T-helper 1 cell treated with Interleukin-12 subunit alpha and Interleukin-12 subunit beta and Interleukin-4 antibody, amounts not matched to agents 30 μg/mL and 1 μg/mL, for 36 hours (primary cell): ENCODE measurements at regions not wholly inside any gene's neighbourhood (a gene's known extent, or its start where the extent isn't known, plus 50 kb on each side); places are given as distances from the start of the nearest gene placed in this dataset.

ENCODE experiments used
- H3K27ac Mint-ChIP-seq: one replicate; pipeline ENCODE4 v1.8.0; 2021; ENCODE audit warnings: mild to moderate bottlenecking, mixed read lengths
- H3K27me3 Mint-ChIP-seq: one replicate; pipeline ENCODE4 v1.8.0; 2021; ENCODE audit warnings: low read depth, mixed read lengths
- H3K36me3 Mint-ChIP-seq: one replicate; pipeline ENCODE4 v1.8.0; 2021; ENCODE audit warnings: low read depth, mixed read lengths
- H3K4me1 Mint-ChIP-seq: one replicate; pipeline ENCODE4 v1.8.0; 2021; ENCODE audit warnings: low read depth, mixed read lengths
- H3K4me3 Mint-ChIP-seq: one replicate; pipeline ENCODE4 v1.8.0; 2021; ENCODE audit warnings: mild to moderate bottlenecking, moderate library complexity, mixed read lengths
- H3K9me3 Mint-ChIP-seq: one replicate; pipeline ENCODE4 v1.8.0; 2021; ENCODE audit warnings: mixed read lengths

DNA sequence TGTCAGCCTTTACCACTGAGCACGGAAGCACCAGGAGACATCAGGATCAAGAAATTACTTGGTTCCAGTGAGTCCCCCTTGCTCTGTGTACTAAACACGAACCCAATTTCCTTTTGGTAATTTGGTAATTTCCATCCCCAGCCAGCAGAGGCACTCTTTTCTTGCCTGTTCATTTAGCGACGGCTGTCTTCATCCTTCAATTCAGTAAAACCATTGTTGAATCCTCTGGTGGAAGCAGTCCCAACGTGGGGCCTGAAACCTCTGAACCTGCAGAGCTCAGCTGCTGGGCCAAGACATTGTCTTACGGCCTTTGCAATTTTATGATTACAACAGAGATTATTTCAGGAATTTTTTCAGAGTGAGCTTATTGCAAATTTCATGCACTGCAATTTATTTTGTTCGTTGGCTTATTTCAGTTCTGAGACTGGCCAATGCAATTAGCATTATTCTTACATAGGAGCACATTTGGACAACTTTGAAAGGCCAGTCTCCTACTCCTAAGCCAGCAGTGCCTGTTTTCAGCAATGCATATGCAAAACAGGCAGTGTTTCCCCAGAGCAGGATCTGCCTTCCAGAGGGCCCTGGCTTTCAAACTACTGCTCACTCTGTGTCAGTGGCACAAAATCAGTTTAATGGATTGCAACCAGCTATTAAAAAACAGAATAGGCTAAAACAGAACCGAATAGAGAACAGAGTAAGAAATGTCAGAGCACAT is 372.9 kb upstream of the TMEM132C start:
- H3K27ac Mint-ChIP-seq: no peak overlapping the region
- no peaks in the 10 kb centered on the region for H3K36me3 Mint-ChIP-seq
- no peaks in the 10 kb centered on the region for H3K4me1 Mint-ChIP-seq
- peaks cover 23% of the 10 kb centered on the region for H3K9me3 Mint-ChIP-seq
- no peaks in the 10 kb centered on the region for H3K27me3 Mint-ChIP-seq
- H3K4me3 Mint-ChIP-seq: no peak overlapping the region

DNA sequence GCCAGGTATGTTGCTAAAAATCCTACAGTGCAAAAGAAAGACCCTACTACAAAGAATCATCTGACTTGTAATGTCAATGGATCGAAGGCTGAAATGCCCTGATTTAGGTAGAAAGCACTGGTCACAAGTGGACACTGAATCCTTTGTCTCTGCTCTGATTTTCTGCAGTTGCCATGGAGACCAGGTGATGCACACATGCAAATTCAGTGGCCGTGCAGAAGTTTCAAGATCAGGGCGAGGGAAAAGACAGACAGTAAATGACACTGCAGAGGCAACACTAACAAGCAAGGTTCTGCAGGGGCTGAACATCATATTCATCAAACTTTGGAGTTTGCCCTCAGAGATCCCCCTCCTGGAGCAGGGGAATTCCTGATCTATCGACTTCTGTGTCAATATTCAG is 370.3 kb upstream of the TMEM132C start:
- Mint-ChIP-seq H3K4me3 (no peak overlapping the region), H3K27ac (no peak overlapping the region), H3K36me3 (no peaks in the 10 kb centered on the region), H3K4me1 (no peaks in the 10 kb centered on the region), H3K27me3 (no peaks in the 10 kb centered on the region), H3K9me3 (peaks cover 11% of the 10 kb centered on the region)

DNA sequence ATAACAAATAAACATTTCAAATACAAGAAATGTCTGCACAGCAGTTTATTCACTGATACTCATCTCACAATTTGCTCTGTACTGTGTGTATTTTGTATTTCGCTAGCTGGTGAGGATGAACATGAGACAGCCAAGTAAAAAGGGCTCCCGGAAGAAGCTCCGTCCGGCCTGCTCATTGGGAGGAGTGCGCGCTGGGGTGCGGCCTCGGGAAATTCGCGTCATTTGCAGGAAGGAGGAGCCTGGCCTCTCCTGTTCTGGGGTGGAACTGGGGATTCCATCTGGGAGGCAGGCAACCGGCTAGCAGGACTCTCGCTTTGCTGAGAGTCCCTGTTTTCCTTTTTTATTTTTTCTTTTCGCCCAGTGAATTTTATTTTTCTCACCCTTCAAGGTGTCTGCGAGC is 368.4 kb upstream of the TMEM132C start:
- Mint-ChIP-seq H3K4me1 (no peaks in the 10 kb centered on the region), H3K9me3 (peaks cover 14% of the 10 kb centered on the region), H3K27me3 (no peaks in the 10 kb centered on the region), H3K4me3 (no peak overlapping the region), H3K36me3 (no peaks in the 10 kb centered on the region), H3K27ac (no peak overlapping the region)

DNA sequence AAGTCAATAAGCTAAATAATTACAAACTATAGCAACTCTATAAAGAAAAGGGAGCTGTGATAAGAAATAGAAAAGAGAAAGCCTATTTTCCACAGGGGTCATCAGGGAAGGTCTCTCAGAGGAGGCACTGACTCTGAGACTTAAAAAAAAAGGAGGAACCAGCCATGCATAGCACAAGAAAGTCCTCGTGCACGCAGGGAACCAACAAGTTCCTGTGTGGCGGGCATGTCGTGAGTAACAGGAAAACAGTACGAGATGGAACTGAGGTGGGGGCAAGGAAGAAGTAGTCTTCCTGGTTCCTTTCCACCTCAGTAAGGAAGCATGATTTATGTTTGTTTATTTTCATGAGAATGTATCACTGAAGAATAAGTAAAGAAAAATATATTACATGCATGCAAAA is 367.0 kb upstream of the TMEM132C start:
- no peaks in the 10 kb centered on the region for H3K4me1 Mint-ChIP-seq
- H3K36me3 Mint-ChIP-seq: no peaks in the 10 kb centered on the region
- no peak overlapping the region for H3K4me3 Mint-ChIP-seq
- H3K9me3 Mint-ChIP-seq: peaks cover 19% of the 10 kb centered on the region
- H3K27ac Mint-ChIP-seq: no peak overlapping the region
- H3K27me3 Mint-ChIP-seq: no peaks in the 10 kb centered on the region

DNA sequence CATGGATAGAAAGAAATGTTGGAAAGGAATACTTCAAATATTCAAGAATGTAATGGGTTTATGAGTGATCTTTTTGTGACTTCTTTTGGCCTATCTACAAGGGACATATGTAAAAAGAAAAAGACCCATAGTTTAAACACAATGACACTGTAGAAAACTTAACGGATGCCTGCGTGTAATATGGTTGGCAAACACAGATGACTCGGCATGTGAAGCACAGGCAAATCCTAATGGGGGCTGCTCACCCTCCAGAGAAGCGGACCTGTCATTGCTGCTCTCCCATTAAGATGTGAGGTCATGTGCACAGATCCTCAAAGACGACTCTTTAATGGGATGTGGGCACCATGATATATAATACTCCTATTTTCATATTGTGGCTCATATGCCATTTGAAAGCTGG is 366.6 kb upstream of the TMEM132C start:
- Mint-ChIP-seq H3K27me3 (no peaks in the 10 kb centered on the region), H3K36me3 (no peaks in the 10 kb centered on the region), H3K4me3 (no peak overlapping the region), H3K27ac (no peak overlapping the region), H3K9me3 (peaks cover 17% of the 10 kb centered on the region), H3K4me1 (no peaks in the 10 kb centered on the region)

DNA sequence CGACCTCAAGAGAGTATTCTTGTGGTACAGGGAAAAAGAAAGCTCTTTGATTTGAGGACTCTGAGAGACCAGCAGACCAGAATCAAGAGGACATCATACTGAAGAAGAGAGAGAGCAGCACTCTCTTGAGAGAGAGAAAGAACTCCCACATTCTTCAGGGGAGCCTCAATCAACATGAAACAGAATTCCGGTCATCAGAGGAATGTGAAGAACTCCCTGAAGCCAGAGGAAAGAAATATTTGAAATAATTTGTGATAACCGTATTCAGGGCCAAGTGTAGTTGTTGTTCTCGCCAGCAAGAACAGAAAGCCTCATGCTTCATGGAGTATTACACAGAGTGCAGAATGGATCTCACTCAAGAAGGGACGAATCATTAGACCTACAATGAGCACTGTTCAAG is 363.8 kb upstream of the TMEM132C start:
- H3K27me3 Mint-ChIP-seq: no peaks in the 10 kb centered on the region
- H3K27ac Mint-ChIP-seq: no peak overlapping the region
- no peaks in the 10 kb centered on the region for H3K4me1 Mint-ChIP-seq
- no peak overlapping the region for H3K4me3 Mint-ChIP-seq
- H3K9me3 Mint-ChIP-seq: peaks cover 9% of the 10 kb centered on the region
- H3K36me3 Mint-ChIP-seq: no peaks in the 10 kb centered on the region

DNA sequence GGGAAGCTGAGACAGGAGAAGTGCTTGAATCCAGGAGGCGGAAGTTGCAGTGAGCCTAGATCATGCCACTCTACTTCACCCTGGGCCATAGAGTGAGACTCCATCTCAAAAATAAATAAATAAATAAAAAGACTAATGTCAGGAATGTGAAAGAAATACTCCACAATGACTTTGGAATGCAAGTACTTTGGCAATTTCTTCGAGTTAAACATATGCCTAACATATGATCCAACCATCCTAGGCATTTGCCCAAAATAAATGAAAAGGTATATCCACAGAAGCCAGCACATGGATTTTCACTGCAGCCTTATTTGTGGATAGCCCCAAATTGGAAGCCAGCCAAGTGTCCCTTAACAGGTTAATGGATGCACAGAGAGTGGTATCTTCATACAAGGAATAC is 357.9 kb upstream of the TMEM132C start:
- Mint-ChIP-seq H3K36me3 (no peaks in the 10 kb centered on the region), H3K4me3 (no peak overlapping the region), H3K27ac (no peak overlapping the region), H3K4me1 (no peaks in the 10 kb centered on the region), H3K9me3 (peaks cover 26% of the 10 kb centered on the region), H3K27me3 (no peaks in the 10 kb centered on the region)

DNA sequence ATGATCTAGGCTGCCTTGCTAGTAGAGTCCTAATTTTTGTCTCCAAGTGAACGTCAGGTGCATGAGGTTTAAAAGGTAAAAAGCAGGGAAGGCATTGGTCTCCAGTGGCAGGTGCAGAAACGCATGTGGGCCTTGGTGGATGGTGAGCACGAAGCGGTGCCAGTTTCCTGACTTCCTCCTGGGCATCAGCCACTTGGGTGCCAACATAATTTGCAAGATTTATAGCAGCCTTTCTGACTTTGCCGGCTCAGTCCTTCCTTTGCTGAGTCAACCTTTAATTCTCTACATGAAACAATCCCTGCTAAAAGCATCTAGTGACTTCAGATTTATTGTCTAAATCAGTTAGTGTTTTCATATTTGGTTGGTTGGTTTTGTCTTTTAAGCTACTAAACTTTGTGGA is 355.7 kb upstream of the TMEM132C start:
- peaks cover 24% of the 10 kb centered on the region for H3K9me3 Mint-ChIP-seq
- no peaks in the 10 kb centered on the region for H3K36me3 Mint-ChIP-seq
- H3K4me1 Mint-ChIP-seq: no peaks in the 10 kb centered on the region
- no peak overlapping the region for H3K27ac Mint-ChIP-seq
- H3K27me3 Mint-ChIP-seq: no peaks in the 10 kb centered on the region
- H3K4me3 Mint-ChIP-seq: no peak overlapping the region

DNA sequence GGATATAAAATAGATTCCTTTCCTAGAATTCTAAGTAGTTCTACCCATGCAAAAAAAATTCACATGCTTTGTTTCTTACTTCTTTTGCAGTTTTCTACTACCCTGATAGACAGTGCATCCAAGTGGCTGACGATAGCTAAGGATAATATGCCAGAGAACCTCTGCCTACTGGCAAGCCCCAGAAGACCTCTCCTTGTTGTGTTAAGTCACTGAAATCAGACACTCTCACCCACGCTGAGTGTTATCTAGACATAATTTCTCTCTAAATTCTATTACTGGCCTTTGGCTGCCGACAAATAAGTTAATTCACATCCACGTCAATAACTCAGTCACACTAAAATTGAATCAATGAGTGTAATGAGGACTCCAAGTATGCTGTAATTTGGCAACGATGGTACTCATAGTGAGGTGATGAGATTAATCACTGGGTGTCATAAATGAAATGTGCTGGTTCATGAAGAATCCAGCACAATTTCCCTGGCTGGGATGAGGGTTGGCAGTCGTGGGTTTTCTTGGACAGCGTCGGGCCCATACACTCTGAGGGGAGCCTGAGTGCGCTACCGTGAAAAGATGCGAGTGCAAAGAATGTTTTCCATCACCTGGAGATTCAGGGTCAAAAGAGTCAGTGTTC is 354.8 kb upstream of the TMEM132C start:
- Mint-ChIP-seq H3K4me3 (no peak overlapping the region), H3K4me1 (no peaks in the 10 kb centered on the region), H3K9me3 (peaks cover 24% of the 10 kb centered on the region), H3K27me3 (no peaks in the 10 kb centered on the region), H3K36me3 (no peaks in the 10 kb centered on the region), H3K27ac (no peak overlapping the region)

DNA sequence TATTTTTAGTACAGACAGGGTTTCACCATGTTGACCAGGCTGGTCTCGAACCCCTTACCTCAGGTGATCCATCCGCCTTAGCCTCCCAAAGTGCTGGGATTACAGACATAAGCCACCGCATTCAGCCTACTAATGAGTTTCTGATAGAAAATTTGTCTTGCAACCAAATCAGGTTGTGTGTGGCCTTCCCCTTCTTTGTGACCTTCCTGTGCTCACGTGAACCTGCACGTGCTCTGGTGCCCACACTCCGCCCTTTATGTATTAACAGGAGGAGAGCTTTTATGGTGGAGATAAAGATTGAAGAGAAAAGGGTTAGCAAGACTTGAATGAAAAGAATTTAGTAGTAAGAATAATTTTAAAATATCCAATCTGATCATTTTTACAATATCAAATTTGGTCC is 343.5 kb upstream of the TMEM132C start:
- H3K27ac Mint-ChIP-seq: no peak overlapping the region
- H3K4me1 Mint-ChIP-seq: no peaks in the 10 kb centered on the region
- no peak overlapping the region for H3K4me3 Mint-ChIP-seq
- no peaks in the 10 kb centered on the region for H3K9me3 Mint-ChIP-seq
- H3K27me3 Mint-ChIP-seq: no peaks in the 10 kb centered on the region
- H3K36me3 Mint-ChIP-seq: no peaks in the 10 kb centered on the region

DNA sequence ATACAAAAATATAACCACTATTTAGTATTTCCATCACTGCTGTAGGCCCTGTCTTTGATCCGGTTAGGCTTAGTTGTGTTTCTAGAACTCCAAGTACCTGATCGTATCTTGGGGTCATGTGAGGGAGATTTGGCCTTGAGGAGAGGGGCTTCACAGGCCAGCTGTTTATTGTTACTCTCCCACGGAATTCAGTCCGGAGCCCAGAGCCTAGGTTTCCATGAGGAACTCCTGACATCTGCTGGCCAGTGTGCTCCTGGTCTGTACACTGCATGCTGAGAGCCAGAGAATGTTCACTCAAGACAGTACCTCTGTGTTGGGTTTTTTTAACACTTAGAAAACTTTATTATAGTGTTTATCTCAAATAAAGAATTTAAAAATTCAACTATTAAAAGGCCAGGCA is 341.0 kb upstream of the TMEM132C start:
- Mint-ChIP-seq H3K36me3 (no peaks in the 10 kb centered on the region), H3K27me3 (no peaks in the 10 kb centered on the region), H3K9me3 (no peaks in the 10 kb centered on the region), H3K4me1 (no peaks in the 10 kb centered on the region), H3K4me3 (no peak overlapping the region), H3K27ac (no peak overlapping the region)

DNA sequence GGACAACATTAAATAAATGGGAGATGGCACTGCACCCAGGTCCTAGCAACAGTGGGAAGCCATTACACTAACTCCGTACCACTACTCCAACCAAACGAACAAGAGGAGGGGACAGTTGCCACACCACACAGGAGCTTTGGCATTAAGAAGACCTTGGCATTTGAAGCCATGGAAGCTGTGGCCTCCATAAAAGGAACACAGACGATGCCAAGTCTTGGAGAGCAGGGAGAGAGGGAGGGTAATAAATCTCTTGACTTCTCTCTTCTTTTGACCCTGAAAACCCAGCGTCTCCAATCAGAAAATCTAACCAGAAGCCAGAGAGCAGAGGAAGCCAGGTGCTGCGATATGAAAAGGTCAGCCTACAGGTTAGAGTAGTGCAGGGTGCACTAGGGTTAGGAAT is 338.8 kb upstream of the TMEM132C start:
- Mint-ChIP-seq H3K27ac (no peak overlapping the region), H3K4me3 (no peak overlapping the region)

DNA sequence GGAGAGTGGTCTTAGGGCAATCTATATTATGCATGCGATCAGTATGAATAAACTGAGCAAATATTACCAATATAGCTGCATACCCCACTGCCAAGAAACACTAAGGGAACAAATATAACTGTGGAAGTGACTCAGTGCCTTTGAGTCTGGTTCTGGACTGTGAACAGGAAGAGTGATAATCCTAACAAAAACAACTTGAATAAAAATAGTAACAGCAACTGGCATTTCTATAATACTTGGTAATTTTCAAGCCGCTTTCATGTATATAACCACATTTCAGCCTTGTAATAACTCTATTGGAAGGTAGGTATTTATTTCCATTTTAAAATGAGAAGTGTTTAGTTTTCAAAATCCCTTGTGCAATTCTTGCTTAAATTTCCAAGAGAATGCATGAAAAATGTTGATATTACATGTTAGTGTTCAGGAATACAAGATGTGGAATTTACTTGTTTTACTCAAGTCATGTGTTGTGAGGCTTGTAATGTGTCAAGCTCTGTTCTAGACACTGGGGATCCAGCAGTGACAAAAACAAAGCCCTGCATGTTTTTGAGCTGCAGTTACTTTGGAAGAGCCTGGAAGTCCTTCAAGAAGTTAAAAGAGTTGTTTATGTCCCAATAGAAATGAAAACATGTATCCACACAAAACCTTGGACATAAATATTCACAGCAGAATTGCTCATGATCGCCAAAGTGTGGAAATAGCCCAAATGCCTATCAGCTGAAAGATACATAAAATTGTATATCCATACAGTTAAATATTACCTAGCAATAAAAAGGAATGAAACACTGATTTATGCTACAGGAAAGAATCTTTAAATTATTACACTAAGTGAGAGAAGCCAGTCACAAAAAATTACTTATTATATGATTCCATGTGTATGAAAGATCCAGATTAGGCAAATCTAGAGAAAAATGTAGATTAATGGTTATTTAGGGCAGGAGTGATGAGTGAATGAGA is 338.1 kb upstream of the TMEM132C start:
- Mint-ChIP-seq H3K9me3 (peaks cover under 1% of the 10 kb centered on the region), H3K4me1 (no peaks in the 10 kb centered on the region), H3K4me3 (no peak overlapping the region), H3K27me3 (no peaks in the 10 kb centered on the region), H3K27ac (no peak overlapping the region), H3K36me3 (no peaks in the 10 kb centered on the region)

More for the DNA sequence above, 338.8 kb upstream of the TMEM132C start:
- H3K9me3 Mint-ChIP-seq: no peaks in the 10 kb centered on the region
- no peaks in the 10 kb centered on the region for H3K4me1 Mint-ChIP-seq
- H3K27me3 Mint-ChIP-seq: no peaks in the 10 kb centered on the region
- H3K36me3 Mint-ChIP-seq: no peaks in the 10 kb centered on the region

DNA sequence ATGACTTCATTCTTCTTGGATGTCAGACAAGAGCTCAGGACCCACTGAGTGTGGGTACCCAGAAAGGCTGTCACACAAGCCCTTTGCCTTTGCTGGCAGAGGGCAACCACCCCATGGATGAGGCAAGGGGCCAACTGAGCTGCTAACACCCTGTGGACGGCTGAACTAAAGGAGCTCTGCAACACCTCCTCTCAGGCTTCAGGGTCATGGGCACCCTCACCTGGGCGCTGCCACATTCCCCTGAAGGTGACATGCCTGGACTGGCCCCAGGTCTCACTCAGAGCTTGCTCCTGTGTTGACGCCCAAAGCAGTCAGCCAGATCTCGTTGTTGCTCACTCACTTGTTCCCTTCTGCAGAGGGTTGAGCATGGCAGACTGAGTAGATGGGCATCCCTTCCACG is 336.8 kb upstream of the TMEM132C start:
- Mint-ChIP-seq H3K27me3 (no peaks in the 10 kb centered on the region), H3K4me3 (no peak overlapping the region), H3K4me1 (no peaks in the 10 kb centered on the region), H3K27ac (no peak overlapping the region), H3K36me3 (no peaks in the 10 kb centered on the region), H3K9me3 (peaks cover 7% of the 10 kb centered on the region)

DNA sequence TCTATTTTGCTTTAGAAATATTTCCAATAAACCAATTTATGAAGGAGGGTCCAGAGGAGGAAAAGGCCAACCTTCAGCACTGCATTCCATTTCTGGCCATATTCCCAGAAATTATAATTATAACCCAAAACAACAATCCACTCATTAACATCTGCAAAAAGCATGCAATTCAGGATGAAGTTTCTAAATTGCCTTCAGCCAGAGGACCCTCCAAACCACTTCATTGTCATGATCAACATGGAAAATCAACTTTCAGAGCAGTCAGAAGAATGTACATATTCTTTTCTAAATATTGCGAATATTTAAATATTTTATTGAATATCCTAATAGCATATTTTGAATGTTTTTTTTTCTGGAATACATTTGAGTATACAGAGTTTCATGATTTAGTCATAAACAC is 332.6 kb upstream of the TMEM132C start:
- H3K9me3 Mint-ChIP-seq: peaks cover 7% of the 10 kb centered on the region
- no peaks in the 10 kb centered on the region for H3K27me3 Mint-ChIP-seq
- H3K4me1 Mint-ChIP-seq: no peaks in the 10 kb centered on the region
- H3K4me3 Mint-ChIP-seq: no peak overlapping the region
- H3K36me3 Mint-ChIP-seq: no peaks in the 10 kb centered on the region
- no peak overlapping the region for H3K27ac Mint-ChIP-seq
